ENCODE measurements at regions not wholly inside any gene's neighbourhood (a gene's known extent, or its start where the extent isn't known, plus 50 kb on each side); places are given as distances from the start of the nearest gene placed in this dataset.

GRCh38 chr5:28896949-28897348 is 1858.6 kb upstream of the CDH9 start:
- Histone ChIP-seq H3K9me3 (replicated peaks; ENCODE audit: control insufficient read depth, insufficient read depth, low read length) (peaks cover 2% of the 10 kb centered on the region), H3K9ac (replicated peaks; ENCODE audit: extremely low read depth, insufficient read depth, low read length) (no peak overlapping the region), H3K27ac (ENCODE audit: insufficient read depth, low read depth, low read length) (no peak overlapping the region), H2AFZ (ENCODE audit: low read depth, low read length) (no peak overlapping the region), H3K27me3 (ENCODE audit: control insufficient read depth in 2 of 2, insufficient read depth in 2 of 2, low read length in 2 of 2) (no peaks in the 10 kb centered on the region), H3K36me3 (ENCODE audit: control insufficient read depth in 2 of 2, extremely low read depth in 1 of 2, insufficient read depth in 2 of 2, low read length in 2 of 2) (no peaks in the 10 kb centered on the region), H3K9me1 (replicated peaks; ENCODE audit: control insufficient read depth, extremely low read depth, insufficient read depth, low read length) (no peaks in the 10 kb centered on the region), H3K79me2 (ENCODE audit: control insufficient read depth, insufficient read depth, low read length) (no peaks in the 10 kb centered on the region), H3K4me2 (ENCODE audit: insufficient read depth, low read length) (no peak overlapping the region), H3K4me1 (ENCODE audit: control insufficient read depth, extremely low read depth, insufficient read depth, low read length) (no peaks in the 10 kb centered on the region), H4K20me1 (replicated peaks; ENCODE audit: control insufficient read depth, extremely low read depth, insufficient read depth, low read length) (no peaks in the 10 kb centered on the region), H3K4me3 (replicated peaks in 1 of 3; ENCODE audit: insufficient read depth in 1 of 3, low read depth in 1 of 3, low read length in 3 of 3) (no peak overlapping the region)
- ChIA-PET POLR2A (no interaction called here), CTCF (no interaction called here)
- DNase-seq (ENCODE audit: low read depth, low spot score) = no peak
- intact Hi-C loops (cut with micrococcal nuclease) (no loop called here), dilution Hi-C loops (cut with MboI; ENCODE audit: extremely low pct_ligation_motif_present, low sequenced_read_pairs) (no loop called here)
- no TSS peak for BruUV-seq (replicated peaks)
- FAIRE-seq = no peak
- no peak for TF ChIP-seq JUN (IDR thresholded peaks at IDR 0.05; ENCODE audit: borderline replicate concordance, insufficient read depth, insufficient read length, low read depth)
- TF ChIP-seq POLR2AphosphoS5 (IDR thresholded peaks at IDR 0.05; ENCODE audit: insufficient read depth, low read depth, low read length) = no peak
- no peak for TF ChIP-seq GATA2 (IDR thresholded peaks at IDR 0.05; ENCODE audit: insufficient read depth, insufficient read length, low read depth, low read length)
- TF ChIP-seq, protein P1, sequence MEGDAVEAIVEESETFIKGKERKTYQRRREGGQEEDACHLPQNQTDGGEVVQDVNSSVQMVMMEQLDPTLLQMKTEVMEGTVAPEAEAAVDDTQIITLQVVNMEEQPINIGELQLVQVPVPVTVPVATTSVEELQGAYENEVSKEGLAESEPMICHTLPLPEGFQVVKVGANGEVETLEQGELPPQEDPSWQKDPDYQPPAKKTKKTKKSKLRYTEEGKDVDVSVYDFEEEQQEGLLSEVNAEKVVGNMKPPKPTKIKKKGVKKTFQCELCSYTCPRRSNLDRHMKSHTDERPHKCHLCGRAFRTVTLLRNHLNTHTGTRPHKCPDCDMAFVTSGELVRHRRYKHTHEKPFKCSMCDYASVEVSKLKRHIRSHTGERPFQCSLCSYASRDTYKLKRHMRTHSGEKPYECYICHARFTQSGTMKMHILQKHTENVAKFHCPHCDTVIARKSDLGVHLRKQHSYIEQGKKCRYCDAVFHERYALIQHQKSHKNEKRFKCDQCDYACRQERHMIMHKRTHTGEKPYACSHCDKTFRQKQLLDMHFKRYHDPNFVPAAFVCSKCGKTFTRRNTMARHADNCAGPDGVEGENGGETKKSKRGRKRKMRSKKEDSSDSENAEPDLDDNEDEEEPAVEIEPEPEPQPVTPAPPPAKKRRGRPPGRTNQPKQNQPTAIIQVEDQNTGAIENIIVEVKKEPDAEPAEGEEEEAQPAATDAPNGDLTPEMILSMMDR (IDR thresholded peaks at IDR 0.05; ENCODE audit: extremely low read depth in 1 of 2, insufficient read depth in 1 of 2, low read depth in 1 of 2, low read length in 2 of 2) = no peak
- TF ChIP-seq FOS (IDR thresholded peaks at IDR 0.05; ENCODE audit: borderline replicate concordance, insufficient read depth, low read length) = no peak
- no peak for TF ChIP-seq POLR2A (IDR thresholded peaks at IDR 0.05; ENCODE audit: low read depth, low read length)
- no peak for TF ChIP-seq EZH2 (IDR thresholded peaks at IDR 0.05; ENCODE audit: borderline replicate concordance, low read depth, low read length, severe bottlenecking)
- no peak for TF ChIP-seq MAX (IDR thresholded peaks at IDR 0.05; ENCODE audit: insufficient read depth, insufficient read length)
- no peak for TF ChIP-seq MYC (IDR thresholded peaks at IDR 0.05; ENCODE audit: low read depth, low read length)

Data from endothelial cell of umbilical vein (primary cell).